ENCODE measurements at regions not wholly inside any gene's neighbourhood (a gene's known extent, or its start where the extent isn't known, plus 50 kb on each side); places are given as distances from the start of the nearest gene placed in this dataset.
A peak's percentile ranks its signal among the peaks of the same experiment; 100 is the strongest.
"Not testable (repeated sequence)": the region's sequence is repeated elsewhere in the genome, so short reads cannot be mapped to it uniquely, and the experiment has no call there.

GRCh38 chr2:95686056-95686825 is 94.4 kb downstream of the TRIM43 start:
- peak; percentile 60 for DNase-seq (ENCODE audit: low spot score)

- peak; percentile 82 for DNase-seq (ENCODE audit: low spot score)
These were observed 96.1 kb downstream of the TRIM43 start for GRCh38 chr2:95687852-95688251.

- DNase-seq (ENCODE audit: low spot score) = not testable (repeated sequence)
These were observed 99.4 kb downstream of the TRIM43 start for GRCh38 chr2:95691210-95691609.

GRCh38 chr2:95693071-95693846 is 101.5 kb downstream of the TRIM43 start:
- not testable (repeated sequence) for DNase-seq (ENCODE audit: low spot score)

- DNase-seq (ENCODE audit: low spot score) = no peak
These were observed 103.8 kb downstream of the TRIM43 start for GRCh38 chr2:95695613-95696012.

- peak; percentile 68 for DNase-seq (ENCODE audit: low spot score)
These were observed 106.3 kb downstream of the TRIM43 start for GRCh38 chr2:95698146-95698545.

GRCh38 chr2:95699201-95700184 is 107.7 kb downstream of the TRIM43 start:
- DNase-seq (ENCODE audit: low spot score) = not testable (repeated sequence)

- DNase-seq (ENCODE audit: low spot score) = peak; percentile 71
These were observed 108.7 kb downstream of the TRIM43 start for GRCh38 chr2:95700519-95700918.

- DNase-seq (ENCODE audit: low spot score) = no peak
These were observed 110.7 kb downstream of the TRIM43 start for GRCh38 chr2:95702471-95702870.

- not testable (repeated sequence) for DNase-seq (ENCODE audit: low spot score)
These were observed 115.4 kb downstream of the TRIM43 start for GRCh38 chr2:95707161-95707560.

GRCh38 chr2:95707837-95708236 is 116.0 kb downstream of the TRIM43 start:
- no peak for DNase-seq (ENCODE audit: low spot score)

- no peak for DNase-seq (ENCODE audit: low spot score)
These were observed 118.0 kb downstream of the TRIM43 start for GRCh38 chr2:95709831-95710230.

GRCh38 chr2:95713470-95714177 is 121.8 kb downstream of the TRIM43 start:
- not testable (repeated sequence) for DNase-seq (ENCODE audit: low spot score)

- not testable (repeated sequence) for DNase-seq (ENCODE audit: low spot score)
These were observed 122.6 kb downstream of the TRIM43 start for GRCh38 chr2:95714398-95714797.

- DNase-seq (ENCODE audit: low spot score) = no peak
These were observed 127.8 kb downstream of the TRIM43 start for GRCh38 chr2:95719473-95720060.

- no peak for DNase-seq (ENCODE audit: low spot score)
These were observed 129.9 kb downstream of the TRIM43 start for GRCh38 chr2:95721726-95722125.

- no peak for DNase-seq (ENCODE audit: low spot score)
These were observed 130.4 kb downstream of the TRIM43 start for GRCh38 chr2:95722131-95722697.

- DNase-seq (ENCODE audit: low spot score) = not testable (repeated sequence)
These were observed 131.9 kb downstream of the TRIM43 start for GRCh38 chr2:95723627-95724210.

- DNase-seq (ENCODE audit: low spot score) = not testable (repeated sequence)
These were observed 133.4 kb downstream of the TRIM43 start for GRCh38 chr2:95725191-95725590.

- not testable (repeated sequence) for DNase-seq (ENCODE audit: low spot score)
These were observed 133.9 kb downstream of the TRIM43 start for GRCh38 chr2:95725677-95726076.
